SKM-1 treated with dmso at 0.1 percent for 144 hours (cell line): ENCODE measurements at regions not wholly inside any gene's neighbourhood (a gene's known extent, or its start where the extent isn't known, plus 50 kb on each side); places are given as distances from the start of the nearest gene placed in this dataset.

ENCODE experiments used
- DNase-seq: peaks from one replicate; lab custom pipeline; 2025; ENCODE audit not compliant: unreplicated experiment; lab: John Stamatoyannopoulos, UW

- no peak for DNase-seq
These were observed 1337.3 kb downstream of the PCDH18 start for GRCh38 chr4:136194962-136195361.

DNA sequence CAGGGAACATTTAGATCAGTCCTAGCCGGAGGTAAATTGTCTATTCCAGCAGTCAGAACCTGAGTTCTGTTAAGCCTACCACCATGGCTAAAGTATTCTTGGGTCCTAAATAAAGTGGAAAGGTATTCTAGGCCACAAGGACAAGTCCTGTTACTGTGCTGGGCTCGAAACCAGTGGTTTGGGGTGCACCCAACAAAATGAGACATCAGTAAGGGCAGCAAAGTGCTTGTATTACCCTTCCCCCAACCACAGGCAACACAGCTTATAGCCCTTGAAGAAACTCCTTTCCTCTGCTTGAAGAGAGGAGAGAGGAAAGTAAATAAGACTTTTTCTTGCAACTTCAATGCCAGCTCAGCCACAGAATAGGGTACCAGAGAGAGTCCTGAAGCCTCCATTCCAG lies 1345.6 kb downstream of the PCDH18 start:
- DNase-seq, result no peak

- DNase-seq, result no peak
These were observed 1348.8 kb downstream of the PCDH18 start for GRCh38 chr4:136183513-136183912.

- DNase-seq, result no peak
These were observed 1375.3 kb downstream of the PCDH18 start for GRCh38 chr4:136156947-136157346.

DNA sequence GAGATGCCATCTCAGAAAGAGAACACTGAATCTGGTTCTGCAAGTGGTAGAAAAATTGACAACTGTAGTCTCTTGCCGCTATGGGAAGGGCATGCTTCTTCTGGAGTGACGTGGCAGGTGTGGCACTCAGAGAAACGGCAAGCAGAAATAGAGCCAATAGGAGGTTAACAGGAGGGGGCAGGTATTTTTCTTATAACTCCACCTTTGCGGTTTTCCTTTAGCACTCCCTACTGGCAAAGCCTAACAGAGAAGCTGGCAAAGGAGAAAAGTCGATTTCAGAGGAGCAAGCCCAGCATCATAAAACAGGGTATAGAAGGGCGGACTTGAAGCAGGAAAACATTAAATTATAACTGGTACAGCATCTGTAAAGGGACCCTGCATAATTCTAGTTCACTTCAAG lies 1382.2 kb downstream of the PCDH18 start:
- no peak for DNase-seq

DNA sequence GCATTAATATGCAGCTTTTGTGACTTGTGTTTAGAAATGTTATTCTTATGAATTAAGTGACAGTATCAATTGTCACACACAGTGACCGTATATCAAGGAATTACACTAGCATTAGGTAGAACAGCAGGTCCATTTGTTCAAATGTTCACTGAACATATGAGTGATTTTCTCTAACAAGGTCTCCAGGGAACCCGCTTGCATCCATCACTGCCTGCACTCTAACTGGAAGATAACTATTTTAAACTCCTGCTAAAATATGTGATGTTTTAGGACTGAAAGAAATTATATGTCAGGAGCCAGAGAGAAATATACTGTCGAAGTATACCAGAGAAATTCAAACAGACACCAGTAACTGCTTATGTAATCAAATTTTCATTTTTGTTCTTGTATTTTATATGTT lies 1395.7 kb downstream of the PCDH18 start:
- no peak for DNase-seq

- no peak for DNase-seq
These were observed 1408.0 kb downstream of the PCDH18 start for GRCh38 chr4:136124251-136124745.

- no peak for DNase-seq
These were observed 1410.9 kb downstream of the PCDH18 start for GRCh38 chr4:136121426-136121825.

DNA sequence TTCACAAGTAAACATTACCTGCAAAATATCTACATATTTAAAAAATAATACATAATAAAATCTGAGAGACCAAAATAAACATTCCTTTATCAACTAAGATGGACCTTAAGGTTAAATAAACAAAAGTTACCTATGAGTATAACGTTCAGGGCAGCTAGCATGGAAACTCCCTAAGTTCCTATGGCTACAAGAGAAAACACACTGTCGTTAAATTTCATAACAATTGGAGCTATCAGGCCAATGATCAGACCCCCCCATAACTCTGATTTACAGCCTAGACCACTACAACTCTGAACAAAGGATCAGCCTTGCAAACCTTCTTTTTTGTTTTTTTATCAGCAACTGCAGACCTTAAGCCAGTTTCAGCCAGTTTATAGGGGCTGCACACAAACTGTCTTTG lies 1418.4 kb downstream of the PCDH18 start:
- no peak for DNase-seq

- no peak for DNase-seq
These were observed 1420.2 kb downstream of the PCDH18 start for GRCh38 chr4:136112116-136112515.

GRCh38 chr4:136106753-136107152 lies 1425.5 kb downstream of the PCDH18 start:
- no peak for DNase-seq

GRCh38 chr4:136103616-136104015 lies 1428.7 kb downstream of the PCDH18 start:
- DNase-seq, result no peak

- DNase-seq, result no peak
These were observed 1434.6 kb downstream of the PCDH18 start for GRCh38 chr4:136097676-136098075.

DNA sequence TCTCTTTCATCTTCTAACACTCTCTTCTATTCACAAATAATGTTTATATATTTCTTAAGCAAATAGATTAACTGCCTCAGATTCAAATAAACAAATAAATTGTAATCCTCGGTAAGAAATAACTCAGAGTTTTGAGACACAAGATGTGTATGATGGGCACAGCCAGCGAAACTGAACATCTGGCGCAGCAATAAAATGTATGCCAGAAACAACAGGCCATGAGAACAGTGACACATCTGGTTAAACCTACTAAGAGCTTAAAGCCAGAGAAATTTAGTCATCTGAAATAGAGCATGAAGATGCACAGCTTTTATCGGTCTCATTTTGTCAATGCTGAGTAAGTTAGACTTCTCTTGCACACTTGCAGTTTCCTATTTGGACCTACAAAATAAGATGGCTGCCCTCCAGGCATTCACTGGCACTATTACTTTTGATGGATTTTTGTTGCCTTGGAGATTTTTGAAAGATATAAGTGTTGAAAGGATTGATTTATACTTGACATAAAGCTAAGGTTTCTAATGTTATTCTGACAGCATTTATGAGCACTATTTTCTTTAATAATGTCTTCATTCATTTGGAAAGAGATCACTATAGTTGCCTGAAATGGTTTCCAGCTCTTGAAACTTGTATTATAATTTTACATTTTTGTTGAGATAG lies 1444.0 kb downstream of the PCDH18 start:
- no peak for DNase-seq

GRCh38 chr4:136078976-136079375 lies 1453.3 kb downstream of the PCDH18 start:
- peak; percentile 51 for DNase-seq

GRCh38 chr4:136056748-136057147 lies 1475.5 kb downstream of the PCDH18 start:
- DNase-seq, result peak; percentile 56

- DNase-seq, result no peak
These were observed 1476.9 kb downstream of the PCDH18 start for GRCh38 chr4:136055360-136055759.

DNA sequence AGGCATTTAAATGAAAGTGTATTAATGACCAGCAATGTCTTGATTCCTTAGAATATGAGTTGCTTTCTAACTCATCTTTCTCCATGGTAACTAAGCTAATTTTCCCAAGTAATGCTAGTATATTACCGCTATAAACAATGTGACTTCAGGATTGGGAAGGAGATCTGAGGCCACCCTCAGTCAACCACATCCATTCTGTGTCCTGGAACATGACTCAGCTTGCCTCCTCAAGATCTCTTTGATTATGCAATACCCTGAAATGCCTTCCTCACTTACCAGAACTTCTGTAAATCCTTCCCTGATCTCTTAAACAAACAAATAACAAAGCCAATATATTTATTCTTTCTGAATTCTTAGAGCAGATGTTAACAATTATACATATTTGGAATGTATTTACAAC lies 1495.5 kb downstream of the PCDH18 start:
- DNase-seq, result peak; percentile 80

DNA sequence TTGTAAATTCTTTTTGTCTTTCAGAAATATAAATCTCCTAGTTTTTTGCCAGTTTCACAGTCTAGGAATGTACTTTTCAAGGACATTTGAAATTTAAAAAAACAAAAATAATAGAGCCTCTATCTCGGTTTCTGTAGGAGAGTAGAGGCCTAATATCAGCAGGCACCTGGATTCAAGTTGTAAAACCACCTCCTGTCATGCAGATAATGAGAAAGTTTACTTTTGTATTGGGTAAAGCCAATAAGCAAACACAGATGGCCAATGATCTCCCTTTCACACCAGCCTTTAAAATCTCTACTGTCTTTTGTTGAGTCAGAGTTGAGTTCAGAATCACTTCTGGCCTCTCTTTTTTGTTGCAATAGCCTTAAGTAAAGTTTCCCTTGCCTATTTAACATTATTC lies 1499.9 kb downstream of the PCDH18 start:
- no peak for DNase-seq

GRCh38 chr4:136025540-136025939 lies 1506.8 kb downstream of the PCDH18 start:
- DNase-seq, result no peak

DNA sequence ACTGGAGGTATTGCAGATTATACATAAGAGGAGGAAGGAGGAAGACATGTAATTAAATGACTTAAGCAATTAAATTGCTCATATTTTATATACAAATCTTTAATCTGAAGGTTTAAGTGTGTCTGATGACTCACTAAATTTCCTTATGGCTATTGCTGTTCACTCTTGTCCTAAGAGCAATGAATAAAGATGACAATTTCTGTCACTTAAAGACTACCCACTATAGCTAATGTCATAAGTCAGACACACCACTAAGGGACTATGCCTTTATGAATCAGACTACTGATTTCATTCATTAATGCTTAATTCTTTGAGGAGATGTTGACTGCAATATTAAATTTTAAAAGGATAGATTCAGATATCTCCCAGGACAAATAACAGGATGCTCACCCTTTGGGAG lies 1514.7 kb downstream of the PCDH18 start:
- DNase-seq, result no peak

DNA sequence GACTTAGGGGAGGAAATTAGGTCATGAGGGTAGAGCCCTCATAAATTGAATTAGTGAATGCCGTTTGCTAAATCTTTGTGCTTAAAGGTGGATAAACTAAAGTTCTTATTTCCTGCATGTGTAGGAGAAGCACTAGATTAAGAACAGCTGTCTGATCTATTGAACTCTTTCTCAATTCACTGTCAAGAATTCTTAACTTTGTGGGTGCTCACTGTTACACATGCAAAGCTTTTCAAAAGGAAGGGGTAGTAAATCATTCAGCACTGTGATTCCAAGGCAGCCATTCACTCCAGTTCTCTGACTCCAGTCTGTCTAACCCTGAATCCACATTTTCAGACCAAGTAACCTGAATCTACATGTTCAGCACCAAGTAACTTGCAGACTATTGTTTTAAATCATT lies 1520.1 kb downstream of the PCDH18 start:
- no peak for DNase-seq

GRCh38 chr4:136009258-136009832 lies 1522.9 kb downstream of the PCDH18 start:
- no peak for DNase-seq
